HS-5 (cell line): ENCODE measurements at regions not wholly inside any gene's neighbourhood (a gene's known extent, or its start where the extent isn't known, plus 50 kb on each side); places are given as distances from the start of the nearest gene placed in this dataset.
"Not testable (repeated sequence)": the region's sequence is repeated elsewhere in the genome, so short reads cannot be mapped to it uniquely, and the experiment has no call there.

Experiments
- DNase-seq: peaks from one replicate; pipeline ENCODE4 v3.0.0-alpha.2; 2012; ENCODE audit warnings: low read depth

DNA sequence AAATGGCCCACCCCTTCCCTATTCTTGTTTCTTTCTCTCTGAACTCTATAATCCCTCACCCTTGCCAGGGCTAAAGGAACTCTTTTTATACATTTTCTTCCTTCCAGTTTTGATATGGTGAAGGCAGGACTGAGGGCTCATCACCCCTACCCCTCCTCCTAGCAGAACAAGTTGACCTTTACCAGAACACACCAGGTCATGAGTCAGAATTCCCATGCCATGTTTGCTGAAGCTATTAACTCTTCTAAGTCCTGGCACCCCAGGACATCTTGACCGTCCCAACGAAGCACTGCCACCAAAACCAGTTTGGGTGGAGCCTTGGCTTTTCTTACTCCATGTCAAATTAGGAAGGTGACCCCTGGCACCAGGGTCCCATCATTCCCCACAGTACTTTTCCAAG lies 57.5 kb upstream of the DYNLT3 start:
- no peak for DNase-seq

DNA sequence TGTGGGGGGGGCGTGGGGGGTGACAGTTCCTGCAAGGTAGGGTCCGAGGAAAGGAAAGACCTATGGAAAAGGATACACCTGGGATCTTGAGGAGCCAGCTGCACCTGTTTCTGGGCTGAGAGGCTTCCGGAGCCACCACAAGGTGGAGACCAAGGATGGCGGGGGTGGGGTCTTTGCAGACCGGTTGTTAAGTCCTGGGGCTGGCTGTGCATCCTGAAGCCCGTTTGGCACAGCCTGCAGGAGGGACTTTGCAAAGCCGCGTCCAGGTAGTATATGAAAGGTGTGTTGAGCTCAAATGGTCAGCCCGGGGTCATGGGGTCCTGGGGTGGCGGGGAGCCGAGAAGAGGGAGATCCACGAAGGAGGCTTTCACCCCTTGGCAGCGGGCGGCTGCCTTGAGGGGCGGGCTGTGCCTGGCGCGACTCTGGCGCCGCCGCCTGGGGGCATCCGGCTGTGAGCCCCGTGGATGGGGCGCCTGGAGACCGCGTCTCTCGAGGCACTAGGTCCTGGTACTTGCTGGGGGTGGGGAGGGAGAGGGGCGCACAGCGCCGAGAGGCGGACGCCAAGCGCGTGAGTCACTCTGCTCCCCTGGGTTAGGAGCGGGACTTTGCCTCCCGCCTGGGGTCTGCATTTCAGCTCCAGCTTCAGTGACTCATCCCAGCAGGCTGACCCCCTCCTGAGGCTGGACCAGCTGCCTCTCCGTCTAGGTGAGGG lies 58.2 kb upstream of the DYNLT3 start:
- no peak for DNase-seq

DNA sequence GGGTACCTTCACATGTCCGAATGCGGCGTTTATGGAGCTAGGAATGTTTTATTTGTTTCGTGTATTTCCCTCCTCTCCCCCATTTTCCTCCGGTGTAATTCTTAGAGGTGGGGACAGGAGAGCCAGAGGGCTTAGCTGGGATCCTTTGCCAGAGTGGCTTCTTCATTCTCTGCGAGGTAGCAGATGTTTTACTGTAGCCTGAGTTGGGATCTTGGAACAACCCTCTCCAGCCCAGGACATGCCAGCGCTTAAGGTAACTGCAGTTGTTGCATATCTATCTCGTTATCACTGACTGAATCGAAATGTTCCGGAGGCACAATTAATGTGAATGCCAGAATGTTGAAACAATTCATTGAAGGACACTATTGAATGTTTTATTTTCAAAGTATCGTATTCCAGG lies 59.0 kb upstream of the DYNLT3 start:
- DNase-seq: no peak

DNA sequence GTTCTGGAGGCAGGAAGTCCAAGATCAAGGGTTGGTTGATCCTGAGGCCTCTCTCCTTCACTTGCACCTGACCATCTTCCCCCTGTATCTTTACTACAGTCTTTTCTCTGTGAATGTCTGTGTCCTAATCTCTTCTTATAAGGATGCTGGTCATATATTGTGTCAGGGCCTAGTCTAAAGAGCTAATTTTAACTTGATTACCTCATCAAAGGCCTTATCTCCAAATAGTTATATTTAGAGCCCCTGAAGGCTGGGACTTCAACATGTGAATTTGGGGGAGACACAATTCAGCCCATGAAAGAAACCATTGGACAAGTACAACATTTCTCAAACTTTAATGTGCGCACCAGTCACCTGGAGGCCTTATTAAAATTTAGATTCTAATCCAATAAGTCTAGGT lies 62.8 kb upstream of the DYNLT3 start:
- no peak for DNase-seq

DNA sequence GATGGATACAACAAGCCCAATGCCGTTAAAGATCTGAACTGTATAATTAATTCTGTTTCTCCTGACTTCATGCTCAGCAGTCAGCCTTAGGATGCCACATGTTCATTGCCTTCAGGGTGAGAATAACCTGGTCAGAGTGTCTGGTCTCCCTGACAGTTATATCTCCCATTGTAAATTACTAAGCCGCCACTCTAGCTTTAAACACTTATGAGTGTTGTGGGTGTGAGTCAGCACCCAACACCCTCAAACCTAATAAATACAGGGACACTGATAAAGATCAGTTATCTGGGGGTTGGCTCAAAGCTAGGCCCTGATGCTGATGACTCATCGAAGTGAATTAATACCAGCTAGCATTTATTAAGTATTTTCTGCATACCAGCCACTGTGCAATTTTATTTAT lies 64.9 kb upstream of the DYNLT3 start:
- no peak for DNase-seq

DNA sequence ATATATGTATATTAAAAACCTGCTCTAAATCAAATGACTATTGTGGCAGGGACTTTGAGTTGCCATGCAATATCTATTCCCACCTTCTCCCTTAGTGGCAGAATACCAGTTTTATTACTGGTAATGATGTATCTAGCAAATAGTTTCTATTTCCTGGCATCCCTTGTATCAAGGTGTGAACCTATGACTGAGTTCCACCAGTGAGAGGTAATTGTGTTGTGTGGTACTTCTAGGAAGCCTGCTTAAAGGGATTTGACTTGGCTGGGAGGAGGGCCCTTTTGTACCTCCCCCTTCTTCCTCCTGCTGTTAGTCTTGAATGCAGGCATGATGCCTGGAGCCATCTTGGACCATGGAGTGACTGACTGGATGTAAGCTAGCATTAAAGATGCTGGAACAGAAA lies 65.4 kb upstream of the DYNLT3 start:
- DNase-seq: no peak

DNA sequence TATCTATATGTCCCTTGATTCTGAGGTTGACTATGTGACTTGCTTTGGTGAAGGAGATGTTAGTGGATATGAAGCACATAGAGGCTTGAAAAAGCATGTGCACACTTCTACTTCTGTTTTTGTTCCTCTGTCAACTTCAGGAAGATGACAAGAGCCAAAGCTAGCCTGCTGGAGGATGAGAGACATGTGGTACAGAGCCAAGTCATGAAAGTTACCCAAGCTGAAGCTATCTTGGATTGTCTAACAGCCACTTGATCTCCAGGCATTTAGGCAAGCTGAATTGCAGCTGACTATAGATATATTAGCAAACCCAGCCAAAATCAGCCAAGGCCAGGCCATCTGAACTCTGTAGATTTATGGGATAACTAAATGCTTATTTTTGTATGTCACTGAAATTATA lies 70.8 kb upstream of the DYNLT3 start:
- no peak for DNase-seq

DNA sequence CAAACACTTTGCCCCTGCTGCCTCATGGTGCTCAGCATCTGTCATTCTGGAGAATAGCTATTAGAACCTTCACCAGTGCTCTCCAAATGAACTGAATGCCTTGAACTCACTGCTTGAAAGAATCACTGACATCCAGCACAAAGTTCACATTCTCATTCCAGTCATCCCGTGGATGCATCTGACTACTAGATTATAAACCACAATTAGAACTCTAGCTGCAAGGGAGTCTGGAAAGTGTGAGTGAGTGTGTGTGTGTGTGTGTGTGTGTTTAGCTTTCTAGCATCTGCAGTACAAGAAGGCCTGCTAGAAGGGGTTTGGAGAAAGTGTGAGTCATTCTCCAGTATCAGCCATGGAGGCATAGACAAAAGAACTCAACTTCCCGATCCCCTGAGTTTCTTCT lies 71.3 kb upstream of the DYNLT3 start:
- DNase-seq: no peak

DNA sequence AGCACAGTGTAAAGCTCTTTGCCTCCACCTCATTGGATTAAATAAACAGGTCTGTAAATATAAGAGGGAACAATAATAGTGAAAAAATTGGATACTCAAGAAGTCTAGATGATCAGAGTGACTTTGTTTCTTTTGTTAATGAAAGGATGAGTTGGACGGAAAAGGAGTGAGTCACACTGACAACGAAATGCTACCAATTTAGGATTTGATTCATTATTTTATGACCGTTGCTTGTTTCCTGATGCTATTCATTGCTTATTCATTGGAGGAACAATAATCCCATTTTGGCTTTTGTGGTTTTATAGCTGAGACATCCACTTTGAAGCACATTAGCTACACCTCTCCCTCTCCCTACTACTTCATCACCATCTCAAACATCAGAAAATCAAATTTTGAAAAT lies 74.4 kb upstream of the DYNLT3 start:
- DNase-seq: peak; percentile 55

DNA sequence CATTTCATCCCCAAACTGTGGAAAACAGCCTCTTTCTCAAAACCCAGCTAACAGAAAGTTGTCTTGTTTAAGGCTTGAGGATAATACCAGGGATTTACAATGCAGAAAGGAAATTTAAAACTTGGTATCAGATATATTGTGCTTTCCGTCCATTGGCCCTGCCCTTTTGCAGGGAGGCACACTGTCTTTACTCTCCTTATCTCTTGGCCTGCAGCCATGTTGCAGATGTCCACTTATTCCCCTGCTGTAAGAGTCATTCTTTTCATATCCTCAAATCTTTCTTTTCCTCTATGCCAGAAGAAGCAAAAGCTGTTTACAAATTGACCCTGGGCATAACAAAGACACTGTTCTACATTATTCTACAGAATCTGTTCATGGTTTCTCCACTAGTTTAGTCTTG lies 75.6 kb upstream of the DYNLT3 start:
- DNase-seq: no peak

DNA sequence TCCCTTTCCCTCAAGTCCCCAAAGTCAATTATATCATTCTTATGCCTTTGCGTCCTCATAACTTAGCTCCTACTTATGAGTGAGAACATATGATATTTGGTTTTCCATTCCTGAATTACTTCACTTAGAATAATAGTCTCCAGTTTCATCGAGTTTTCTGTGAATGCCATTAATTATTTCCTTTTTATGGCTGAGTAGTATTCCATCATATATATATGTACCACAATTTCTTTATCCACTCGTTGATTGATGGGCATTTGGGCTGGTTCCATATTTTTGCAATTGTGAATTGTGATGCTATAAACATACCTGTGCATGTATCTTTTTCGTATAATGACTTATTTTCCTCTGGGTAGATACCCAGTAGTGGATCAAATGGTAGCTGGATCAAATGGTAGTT lies 78.4 kb upstream of the DYNLT3 start:
- DNase-seq: not testable (repeated sequence)

DNA sequence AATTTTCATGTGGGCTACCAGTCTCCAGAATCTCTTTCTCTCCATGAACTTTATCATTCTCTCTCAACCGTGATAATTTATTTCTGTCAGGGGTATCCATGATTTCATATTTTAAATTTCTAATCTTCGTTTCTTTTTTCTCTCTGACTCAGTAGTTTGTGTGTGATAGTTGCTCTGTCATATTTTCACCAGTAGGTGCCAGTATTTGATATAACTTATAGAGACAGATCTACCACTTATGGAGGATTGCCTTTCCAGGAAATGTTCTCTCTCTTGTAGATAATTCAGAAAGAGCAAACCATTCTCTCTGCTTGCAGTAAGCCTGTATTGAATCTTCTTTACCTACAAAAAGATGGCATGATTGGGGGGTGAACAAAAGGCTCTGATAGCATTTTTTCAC lies 79.3 kb upstream of the DYNLT3 start:
- peak; percentile 8 for DNase-seq

DNA sequence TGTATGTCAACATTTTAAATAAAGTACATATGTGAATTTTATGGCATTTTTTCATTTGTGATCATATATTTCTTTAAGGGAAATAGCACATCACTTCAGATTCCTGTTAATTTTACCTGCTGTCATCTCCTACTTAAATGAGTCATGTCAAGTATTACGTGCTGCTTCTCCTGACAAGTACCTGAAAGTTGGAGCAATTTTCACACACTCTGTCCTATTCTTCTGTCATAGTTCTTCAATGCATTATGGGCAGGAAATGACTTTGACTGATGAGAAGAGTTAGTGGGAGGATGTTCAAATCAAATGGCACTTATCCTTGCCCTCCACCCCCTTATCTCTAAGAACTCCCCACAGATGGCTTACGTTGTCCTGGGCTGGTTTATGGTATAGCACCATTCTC lies 64.2 kb upstream of the SYTL5 start:
- no peak for DNase-seq

DNA sequence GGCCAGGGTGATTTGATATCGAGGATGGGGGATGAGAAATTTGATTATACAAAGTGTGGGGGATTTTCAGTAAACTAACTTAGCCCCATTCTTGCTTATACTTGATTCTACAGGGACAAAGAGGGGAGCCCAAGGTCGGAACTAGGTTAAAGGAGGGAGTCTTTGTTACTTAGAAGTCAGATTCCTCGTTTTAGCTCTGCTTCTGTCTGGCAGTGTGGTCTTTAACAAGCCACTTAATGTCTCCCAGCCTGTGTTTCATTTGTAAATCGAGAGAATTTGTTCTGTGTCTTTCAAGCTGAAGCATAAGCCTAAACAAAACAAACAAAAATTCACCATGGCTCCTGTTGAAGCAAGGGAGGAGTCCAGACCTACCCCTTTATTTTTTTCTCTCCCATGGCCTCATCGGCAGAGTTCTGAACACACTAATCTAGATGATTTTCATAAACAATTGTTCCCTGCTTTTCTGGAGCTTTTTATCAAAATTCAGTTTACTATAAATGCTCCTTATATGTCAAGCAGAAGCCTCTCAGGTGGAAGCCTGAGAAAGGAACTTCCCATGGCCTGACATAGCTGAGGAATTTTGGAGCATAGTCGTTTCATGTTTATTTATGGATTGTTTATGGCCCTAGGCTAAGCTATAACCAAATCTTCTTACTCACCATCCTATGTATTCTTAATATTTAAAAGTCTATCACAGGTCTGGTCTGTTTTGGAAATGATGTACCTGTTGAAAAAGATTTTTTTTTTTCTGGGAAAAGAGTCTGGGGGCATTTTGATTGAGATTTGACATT lies 62.6 kb upstream of the SYTL5 start:
- no peak for DNase-seq

DNA sequence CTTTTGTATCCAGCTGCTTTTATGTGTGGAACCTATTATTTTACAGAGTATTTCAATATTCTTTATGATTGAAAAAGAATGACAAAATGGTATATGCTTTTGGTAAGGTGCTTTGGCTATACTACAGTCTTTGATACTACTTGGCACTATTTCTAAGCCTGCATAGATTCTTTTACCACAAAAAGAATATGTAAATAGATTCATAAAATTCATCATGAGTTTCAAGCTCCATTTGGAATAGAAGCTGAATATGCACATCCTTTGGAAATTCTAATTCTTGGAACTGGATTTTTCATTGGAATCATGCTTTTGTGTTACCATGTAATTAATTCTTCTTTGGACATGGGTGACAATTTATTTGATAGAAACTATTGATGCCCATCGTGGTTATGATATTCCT lies 60.2 kb upstream of the SYTL5 start:
- DNase-seq: no peak

DNA sequence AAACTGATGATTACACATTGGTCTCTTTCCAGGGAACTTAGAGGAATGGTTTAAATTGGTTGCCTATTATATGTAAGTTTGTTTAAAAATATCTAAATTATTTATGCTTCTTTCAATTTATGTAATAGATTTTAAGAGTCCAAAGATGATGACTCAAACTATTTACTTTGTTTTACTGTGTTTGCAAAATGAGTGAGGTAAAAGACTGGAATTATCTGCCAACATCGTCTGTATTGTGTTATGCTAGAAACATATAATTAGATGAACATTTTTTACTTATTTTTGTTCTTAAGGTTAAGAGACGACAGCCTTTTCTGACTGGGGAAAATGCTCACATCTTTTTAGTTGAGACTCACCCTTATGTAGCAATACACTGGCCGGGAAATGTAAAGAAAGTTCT lies 51.1 kb upstream of the SYTL5 start:
- no peak for DNase-seq

DNA sequence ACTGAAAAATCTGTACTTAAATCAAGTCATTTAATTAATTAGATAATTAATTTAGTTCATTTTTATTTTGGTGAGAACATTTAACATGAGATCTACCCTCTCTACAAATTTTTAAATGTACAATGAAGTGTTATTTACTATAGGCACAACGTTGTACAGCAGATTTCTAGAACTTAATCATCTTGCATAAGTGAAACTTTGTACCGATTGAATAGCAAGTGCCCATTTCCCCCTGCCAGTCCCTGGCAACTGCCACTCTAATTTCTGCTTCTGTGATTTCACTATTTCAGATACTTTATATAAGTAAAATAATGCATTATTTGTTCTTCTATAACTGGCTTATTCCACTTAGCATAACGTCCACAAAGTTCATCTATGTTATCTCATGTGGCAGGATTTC lies 50.1 kb upstream of the SYTL5 start:
- DNase-seq: no peak
